Endothelial cell of umbilical vein (primary cell): ENCODE measurements at regions not wholly inside any gene's neighbourhood (a gene's known extent, or its start where the extent isn't known, plus 50 kb on each side); places are given as distances from the start of the nearest gene placed in this dataset.
A peak's percentile ranks its signal among the peaks of the same experiment; 100 is the strongest.

ENCODE experiments used
- BruUV-seq: library from RNA; stranded (reverse); fragments of 400-500 nt; replicated peaks from 2 replicates; lab custom pipeline; 2021; lab: Mats Ljungman, UMichigan
- CTCF ChIA-PET: fragments of 300-600, 350-600 bp; sonication (Branson Sonifier 250); formaldehyde crosslinking; loops from one replicate; lab custom pipeline; 2021; ENCODE audit warnings: antibody characterized with exemption, inconsistent platforms; lab: Charles Lee
- POLR2A ChIA-PET: fragments of 300-600, 350-600 bp; sonication (Branson Sonifier 250); formaldehyde crosslinking; loops from one replicate; lab custom pipeline; 2021; ENCODE audit warnings: antibody characterized with exemption, inconsistent platforms; lab: Charles Lee
- DNase-seq: peaks from one replicate; pipeline ENCODE4 v3.0.0-alpha.2; 2011; ENCODE audit warnings: low read depth, low spot score
- FAIRE-seq: peaks from 2 replicates; lab custom pipeline; 2011; peaks lifted over from hg19 to GRCh38; lab: Jason Lieb, UNC
- H2AFZ ChIP-seq: 2 replicates; pipeline ENCODE4 v1.6.0; 2012; ENCODE audit warnings: low read depth, low read length, control low read depth, inconsistent platforms
- H3K27ac ChIP-seq: 2 replicates; pipeline ENCODE4 v1.5.1; 2011; ENCODE audit warnings: low read depth, mild to moderate bottlenecking, control low read depth, low read length, moderate library complexity; ENCODE audit not compliant: insufficient read depth
- H3K27me3 ChIP-seq, 2 experiments: 2 replicates each; pipeline versions ENCODE4 v1.6.0 to v1.6.1; 2011; ENCODE audit warnings: low read length in 2 of 2, mixed read lengths in 1 of 2; ENCODE audit not compliant: control insufficient read depth in 2 of 2, insufficient read depth in 2 of 2
- H3K36me3 ChIP-seq, 2 experiments: 2 replicates in 1 of 2; 3 replicates in 1 of 2; pipeline ENCODE4 v1.5.1; 2011; ENCODE audit warnings: low read length in 2 of 2, mild to moderate bottlenecking in 1 of 2, moderate library complexity in 1 of 2; ENCODE audit not compliant: control insufficient read depth in 2 of 2, insufficient read depth in 2 of 2; ENCODE audit errors: extremely low read depth in 1 of 2
- H3K4me1 ChIP-seq: 3 replicates; pipeline ENCODE4 v1.5.1; 2011; ENCODE audit warnings: mild to moderate bottlenecking, low read length; ENCODE audit not compliant: control insufficient read depth, insufficient read depth; ENCODE audit errors: extremely low read depth
- H3K4me2 ChIP-seq: 2 replicates; pipeline ENCODE4 v1.6.1; 2011; ENCODE audit warnings: low read length, control low read depth, mixed read lengths; ENCODE audit not compliant: insufficient read depth
- H3K4me3 ChIP-seq, 3 experiments: fragments of 200-600 bp in 1 of 3; sonication (generic), shearing (Covaris generic) in 1 of 3; replicated peaks in 1 of 3; 2 replicates each; pipeline ENCODE4 v1.5.1; 2011 to 2016; ENCODE audit warnings: control low read depth in 3 of 3, low read length in 3 of 3, mild to moderate bottlenecking in 2 of 3, inconsistent platforms in 1 of 3, low read depth in 1 of 3, moderate library complexity in 1 of 3; ENCODE audit not compliant: insufficient read depth in 1 of 3
- H3K79me2 ChIP-seq: 2 replicates; pipeline ENCODE4 v1.6.0; 2012; ENCODE audit warnings: low read length, inconsistent platforms; ENCODE audit not compliant: control insufficient read depth, insufficient read depth
- H3K9ac ChIP-seq: replicated peaks from 2 replicates; pipeline ENCODE3; 2011; ENCODE audit warnings: low read length, control low read depth; ENCODE audit not compliant: insufficient read depth; ENCODE audit errors: extremely low read depth
- H3K9me1 ChIP-seq: replicated peaks from 3 replicates; pipeline ENCODE4 v1.6.0; 2011; ENCODE audit warnings: mild to moderate bottlenecking, low read length; ENCODE audit not compliant: control insufficient read depth, insufficient read depth; ENCODE audit errors: extremely low read depth
- H3K9me3 ChIP-seq: replicated peaks from 2 replicates; pipeline ENCODE4 v1.5.1; 2012; ENCODE audit warnings: low read length, inconsistent platforms; ENCODE audit not compliant: control insufficient read depth, insufficient read depth
- H4K20me1 ChIP-seq: replicated peaks from 2 replicates; pipeline ENCODE3; 2011; ENCODE audit warnings: mild to moderate bottlenecking, low read length; ENCODE audit not compliant: control insufficient read depth, insufficient read depth; ENCODE audit errors: extremely low read depth
- EZH2 ChIP-seq: IDR thresholded peaks from 2 replicates; pipeline ENCODE4 v1.6.1; 2012; ENCODE audit warnings: borderline replicate concordance, low read depth, mild to moderate bottlenecking, moderate library complexity, low read length, inconsistent platforms; ENCODE audit not compliant: severe bottlenecking
- FOS ChIP-seq: IDR thresholded peaks from 2 replicates; pipeline ENCODE4 v1.6.1; 2011; ENCODE audit warnings: mild to moderate bottlenecking, low read length, moderate library complexity, borderline replicate concordance; ENCODE audit not compliant: insufficient read depth
- GATA2 ChIP-seq: IDR thresholded peaks from 2 replicates; pipeline ENCODE4 v1.7.0; 2011; ENCODE audit warnings: low read depth, mild to moderate bottlenecking, moderate library complexity, mixed read lengths, low read length; ENCODE audit not compliant: insufficient read length, insufficient read depth
- JUN ChIP-seq: IDR thresholded peaks from 2 replicates; pipeline ENCODE4 v1.6.1; 2011; ENCODE audit warnings: borderline replicate concordance, low read depth; ENCODE audit not compliant: insufficient read length, insufficient read depth
- MAX ChIP-seq: IDR thresholded peaks from 2 replicates; pipeline ENCODE4 v1.6.1; 2011; ENCODE audit not compliant: insufficient read depth, insufficient read length
- MYC ChIP-seq: IDR thresholded peaks from one replicate; pipeline ENCODE4 v1.6.1; 2011; ENCODE audit warnings: mild to moderate bottlenecking, low read depth, low read length
- POLR2A ChIP-seq: IDR thresholded peaks from 2 replicates; pipeline ENCODE4 v1.6.1; 2012; ENCODE audit warnings: low read depth, mild to moderate bottlenecking, control low read depth, low read length
- POLR2AphosphoS5 ChIP-seq: IDR thresholded peaks from 2 replicates; pipeline ENCODE4 v1.6.1; 2012; ENCODE audit warnings: low read depth, mild to moderate bottlenecking, control low read depth, low read length, moderate library complexity; ENCODE audit not compliant: insufficient read depth
- dilution Hi-C: fragments of 300-500 bp; cut with MboI; formaldehyde crosslinking; loops from one replicate; pipeline ENCODE4 v1.15.0; 2019; ENCODE audit warnings: low sequenced_read_pairs; ENCODE audit not compliant: extremely low pct_ligation_motif_present
- intact Hi-C: fragments of 100-400 bp; cut with micrococcal nuclease; formaldehyde crosslinking; loops from one replicate; pipeline ENCODE4 v1.10.0; 2022
- TF ChIP-seq, protein P1 (sequence below), 2 donors: IDR thresholded peaks; 1 replicate in 1 of 2; 2 replicates in 1 of 2; pipeline ENCODE4 v1.5.1; 2011; ENCODE audit warnings: low read length in 2 of 2, mild to moderate bottlenecking in 2 of 2, moderate library complexity in 2 of 2, control low read depth in 1 of 2, inconsistent platforms in 1 of 2, low read depth in 1 of 2; ENCODE audit not compliant: insufficient read depth in 1 of 2; ENCODE audit errors: extremely low read depth in 1 of 2

GRCh38 chr1:172914501-172915144, 136.1 kb downstream of the TNFSF18 start:
- H3K4me1 ChIP-seq, result peaks cover 75% of the 10 kb centered on the region
- peak overlapping the region; percentile 20 for H3K9ac ChIP-seq
- dilution Hi-C loops, result no loop called here
- FAIRE-seq (no peak), DNase-seq (peak; percentile 76)
- H3K4me3 ChIP-seq, result no peak overlapping the region
- no peak for TF ChIP-seq GATA2
- TF ChIP-seq EZH2, result no peak
- no peak for TF ChIP-seq MYC
- TF ChIP-seq FOS, result no peak
- no peak for TF ChIP-seq POLR2AphosphoS5
- TF ChIP-seq, protein P1, sequence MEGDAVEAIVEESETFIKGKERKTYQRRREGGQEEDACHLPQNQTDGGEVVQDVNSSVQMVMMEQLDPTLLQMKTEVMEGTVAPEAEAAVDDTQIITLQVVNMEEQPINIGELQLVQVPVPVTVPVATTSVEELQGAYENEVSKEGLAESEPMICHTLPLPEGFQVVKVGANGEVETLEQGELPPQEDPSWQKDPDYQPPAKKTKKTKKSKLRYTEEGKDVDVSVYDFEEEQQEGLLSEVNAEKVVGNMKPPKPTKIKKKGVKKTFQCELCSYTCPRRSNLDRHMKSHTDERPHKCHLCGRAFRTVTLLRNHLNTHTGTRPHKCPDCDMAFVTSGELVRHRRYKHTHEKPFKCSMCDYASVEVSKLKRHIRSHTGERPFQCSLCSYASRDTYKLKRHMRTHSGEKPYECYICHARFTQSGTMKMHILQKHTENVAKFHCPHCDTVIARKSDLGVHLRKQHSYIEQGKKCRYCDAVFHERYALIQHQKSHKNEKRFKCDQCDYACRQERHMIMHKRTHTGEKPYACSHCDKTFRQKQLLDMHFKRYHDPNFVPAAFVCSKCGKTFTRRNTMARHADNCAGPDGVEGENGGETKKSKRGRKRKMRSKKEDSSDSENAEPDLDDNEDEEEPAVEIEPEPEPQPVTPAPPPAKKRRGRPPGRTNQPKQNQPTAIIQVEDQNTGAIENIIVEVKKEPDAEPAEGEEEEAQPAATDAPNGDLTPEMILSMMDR (IDR thresholded peaks at IDR 0.05; ENCODE audit: extremely low read depth in 1 of 2, insufficient read depth in 1 of 2, low read depth in 1 of 2, low read length in 2 of 2), result no peak
- TF ChIP-seq JUN, result no peak
- TF ChIP-seq MAX, result no peak
- no peak for TF ChIP-seq POLR2A
- POLR2A ChIA-PET, result no interaction called here
- CTCF ChIA-PET, result interaction anchor here (1.0 to 1.8 kb wide), 3 partner anchors 10 to 288 kb away, joined by 3 to 5 read pairs (median 4); no protein-coding TSS in a partner anchor
- H2AFZ ChIP-seq, result no peak overlapping the region
- no peaks in the 10 kb centered on the region for H3K9me1 ChIP-seq
- no peaks in the 10 kb centered on the region for H3K36me3 ChIP-seq
- no peak overlapping the region for H3K4me2 ChIP-seq
- peak overlapping the region; percentile 62 for H3K27ac ChIP-seq
- H4K20me1 ChIP-seq, result no peaks in the 10 kb centered on the region
- BruUV-seq, result no TSS peak
- H3K9me3 ChIP-seq, result peaks cover 3% of the 10 kb centered on the region
- H3K27me3 ChIP-seq, result no peaks in the 10 kb centered on the region
- no peaks in the 10 kb centered on the region for H3K79me2 ChIP-seq
- intact Hi-C loops, result loop anchor here (10.0 kb wide), 1 partner anchor 560 kb away; the partner anchor contains the start of gene PRDX6
